ENCODE measurements at regions not wholly inside any gene's neighbourhood (a gene's known extent, or its start where the extent isn't known, plus 50 kb on each side); places are given as distances from the start of the nearest gene placed in this dataset.
"Not testable (repeated sequence)": the region's sequence is repeated elsewhere in the genome, so short reads cannot be mapped to it uniquely, and the experiment has no call there.

- H3K27ac ChIP-seq (ENCODE audit: low read depth in 2 of 2, low read length in 1 of 2); H3K4me1 ChIP-seq (ENCODE audit: control insufficient read depth in 2 of 2, insufficient read depth in 2 of 2, low read length in 1 of 2); H3K9me3 ChIP-seq (ENCODE audit: control insufficient read depth in 2 of 2, insufficient read depth in 1 of 2, low read depth in 1 of 2, low read length in 1 of 2); H3K27me3 ChIP-seq (ENCODE audit: control insufficient read depth in 1 of 2, insufficient read depth in 2 of 2, low read length in 2 of 2); H3K36me3 ChIP-seq (ENCODE audit: control insufficient read depth in 2 of 2, insufficient read depth in 2 of 2, low read length in 1 of 2); H3K4me3 ChIP-seq (ENCODE audit: low read depth in 1 of 2, low read length in 2 of 2): not testable (repeated sequence)
- 50 to 87% methylated on average over 4 to 9 of the region's 11 CpGs for WGBS, 2 donors
These were observed 62.3 kb upstream of the DPP6 start for GRCh38 chr7:153989742-153990425.

- not testable (repeated sequence) for H3K4me3 ChIP-seq (ENCODE audit: low read depth in 1 of 2, low read length in 2 of 2); H3K27ac ChIP-seq (ENCODE audit: low read depth in 2 of 2, low read length in 1 of 2); H3K27me3 ChIP-seq (ENCODE audit: control insufficient read depth in 1 of 2, insufficient read depth in 2 of 2, low read length in 2 of 2); H3K4me1 ChIP-seq (ENCODE audit: control insufficient read depth in 2 of 2, insufficient read depth in 2 of 2, low read length in 1 of 2); H3K36me3 ChIP-seq (ENCODE audit: control insufficient read depth in 2 of 2, insufficient read depth in 2 of 2, low read length in 1 of 2); H3K9me3 ChIP-seq (ENCODE audit: control insufficient read depth in 2 of 2, insufficient read depth in 1 of 2, low read depth in 1 of 2, low read length in 1 of 2)
- 69 to 71% methylated on average over 2 of the region's 3 CpGs for WGBS, 2 donors
These were observed 60.7 kb upstream of the DPP6 start for GRCh38 chr7:153991471-153991870.

GRCh38 chr7:153993402-153993801 lies 58.8 kb upstream of the DPP6 start:
- H3K36me3 ChIP-seq (ENCODE audit: control insufficient read depth in 2 of 2, insufficient read depth in 2 of 2, low read length in 1 of 2); H3K9me3 ChIP-seq (ENCODE audit: control insufficient read depth in 2 of 2, insufficient read depth in 1 of 2, low read depth in 1 of 2, low read length in 1 of 2); H3K4me1 ChIP-seq (ENCODE audit: control insufficient read depth in 2 of 2, insufficient read depth in 2 of 2, low read length in 1 of 2); H3K27me3 ChIP-seq (ENCODE audit: control insufficient read depth in 1 of 2, insufficient read depth in 2 of 2, low read length in 2 of 2); H3K27ac ChIP-seq (ENCODE audit: low read depth in 2 of 2, low read length in 1 of 2); H3K4me3 ChIP-seq (ENCODE audit: low read depth in 1 of 2, low read length in 2 of 2): not testable (repeated sequence)
- WGBS, 2 donors, result 68 to 87% methylated on average over 2 of the region's 2 CpGs

GRCh38 chr7:153998896-153999295 lies 53.3 kb upstream of the DPP6 start:
- H3K4me1 ChIP-seq (ENCODE audit: control insufficient read depth in 2 of 2, insufficient read depth in 2 of 2, low read length in 1 of 2); H3K4me3 ChIP-seq (ENCODE audit: low read depth in 1 of 2, low read length in 2 of 2); H3K27me3 ChIP-seq (ENCODE audit: control insufficient read depth in 1 of 2, insufficient read depth in 2 of 2, low read length in 2 of 2); H3K36me3 ChIP-seq (ENCODE audit: control insufficient read depth in 2 of 2, insufficient read depth in 2 of 2, low read length in 1 of 2); H3K27ac ChIP-seq (ENCODE audit: low read depth in 2 of 2, low read length in 1 of 2); H3K9me3 ChIP-seq (ENCODE audit: control insufficient read depth in 2 of 2, insufficient read depth in 1 of 2, low read depth in 1 of 2, low read length in 1 of 2): not testable (repeated sequence)
- WGBS, 2 donors, result 72 to 80% methylated on average over 4 of the region's 4 CpGs
